ENCODE measurements at regions not wholly inside any gene's neighbourhood (a gene's known extent, or its start where the extent isn't known, plus 50 kb on each side); places are given as distances from the start of the nearest gene placed in this dataset.
"Not testable (repeated sequence)": the region's sequence is repeated elsewhere in the genome, so short reads cannot be mapped to it uniquely, and the experiment has no call there.

DNA sequence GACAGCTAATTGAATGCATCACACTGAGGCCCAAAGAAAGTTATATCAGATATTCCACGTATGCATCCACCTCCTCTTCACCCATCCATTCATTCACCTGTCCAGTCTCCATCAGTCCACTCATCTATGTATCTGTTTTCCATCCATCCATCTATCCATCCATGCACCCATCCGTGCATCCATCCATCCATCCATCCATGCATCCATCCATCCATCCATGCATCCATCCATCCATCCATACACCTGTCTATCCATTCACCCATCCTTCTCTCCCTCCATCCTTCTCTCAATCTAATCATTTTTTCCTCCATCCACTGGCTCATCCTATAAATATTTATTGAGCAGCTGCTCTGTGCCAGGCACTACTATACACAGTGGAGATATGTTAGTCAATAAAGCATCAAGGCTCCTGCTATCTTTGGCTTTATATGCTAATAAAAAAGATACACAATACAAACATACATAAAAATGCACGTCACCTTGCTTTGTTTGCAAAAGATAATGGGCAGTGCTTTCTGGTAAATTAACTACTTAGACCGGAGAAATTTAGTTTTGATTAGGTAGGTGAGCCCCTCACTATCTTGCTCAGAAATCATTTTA, 442.0 kb upstream of the KLF6 start:
- DNase-seq (ENCODE audit: extremely low read depth, low read depth), result no peak

GRCh38 chr10:4224178-4224577, 439.2 kb upstream of the KLF6 start:
- no peak for DNase-seq (ENCODE audit: extremely low read depth, low read depth)

GRCh38 chr10:4221310-4221709, 436.3 kb upstream of the KLF6 start:
- DNase-seq (ENCODE audit: extremely low read depth, low read depth), result not testable (repeated sequence)

GRCh38 chr10:4219901-4220300, 434.9 kb upstream of the KLF6 start:
- DNase-seq (ENCODE audit: extremely low read depth, low read depth), result no peak

- no peak for DNase-seq (ENCODE audit: extremely low read depth, low read depth)
These were observed 432.6 kb upstream of the KLF6 start for GRCh38 chr10:4217653-4218052.

- DNase-seq (ENCODE audit: extremely low read depth, low read depth), result no peak
These were observed 432.2 kb upstream of the KLF6 start for GRCh38 chr10:4217187-4217586.

- DNase-seq (ENCODE audit: extremely low read depth, low read depth), result no peak
These were observed 431.7 kb upstream of the KLF6 start for GRCh38 chr10:4216726-4217125.

DNA sequence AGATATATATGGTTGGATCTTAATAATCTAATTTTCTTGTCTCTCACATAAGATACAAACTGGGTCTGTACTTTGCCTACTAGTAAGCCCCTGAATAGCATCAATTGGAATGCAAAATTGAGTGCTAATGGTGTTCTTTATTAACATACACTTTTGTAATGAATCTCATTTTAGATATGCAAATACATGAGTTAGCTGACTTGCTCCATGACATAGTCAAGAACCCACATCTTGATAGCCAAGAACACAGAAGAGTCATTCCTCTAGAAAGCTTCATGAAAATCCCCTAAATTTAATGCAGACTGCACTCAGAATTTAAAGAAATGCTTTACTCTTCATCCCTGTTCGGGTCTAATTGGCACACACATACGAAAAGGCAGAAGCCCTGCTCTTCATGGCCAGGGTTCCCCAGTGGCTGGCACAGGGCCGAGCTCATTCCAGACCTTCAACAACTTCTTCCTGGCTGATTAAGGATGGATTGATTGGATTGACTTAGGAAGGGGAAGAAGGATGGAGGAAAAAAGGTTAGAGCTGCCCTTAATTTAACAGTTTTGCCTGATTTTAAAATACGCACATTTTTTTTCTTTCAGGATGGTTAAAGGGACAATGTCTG, 431.1 kb upstream of the KLF6 start:
- DNase-seq (ENCODE audit: extremely low read depth, low read depth), result no peak

GRCh38 chr10:4215485-4215884, 430.5 kb upstream of the KLF6 start:
- DNase-seq (ENCODE audit: extremely low read depth, low read depth), result no peak

DNA sequence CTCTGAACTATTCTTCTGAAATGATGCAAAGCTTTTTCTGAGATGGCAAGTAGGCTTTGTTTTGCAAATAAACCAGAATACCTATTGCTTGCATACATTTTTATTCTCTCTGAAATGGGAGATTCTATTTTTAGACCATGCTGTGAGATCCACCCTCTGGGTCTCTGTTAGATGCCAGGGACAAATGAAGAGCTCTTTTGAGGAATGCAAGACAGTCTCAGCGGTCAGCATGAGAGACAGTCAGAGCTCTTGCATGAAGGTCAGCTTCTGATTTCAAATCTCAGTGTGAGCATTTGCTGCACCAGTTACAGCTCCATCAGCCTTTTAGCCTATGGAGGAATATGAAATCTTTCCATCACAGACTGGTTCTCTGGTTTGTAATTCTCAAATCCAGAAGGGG, 429.9 kb upstream of the KLF6 start:
- DNase-seq (ENCODE audit: extremely low read depth, low read depth), result no peak

- no peak for DNase-seq (ENCODE audit: extremely low read depth, low read depth)
These were observed 428.4 kb upstream of the KLF6 start for GRCh38 chr10:4213441-4213840.

GRCh38 chr10:4212111-4212630, 427.2 kb upstream of the KLF6 start:
- DNase-seq (ENCODE audit: extremely low read depth, low read depth), result no peak

GRCh38 chr10:4208499-4208898, 423.5 kb upstream of the KLF6 start:
- no peak for DNase-seq (ENCODE audit: extremely low read depth, low read depth)

- DNase-seq (ENCODE audit: extremely low read depth, low read depth), result no peak
These were observed 420.1 kb upstream of the KLF6 start for GRCh38 chr10:4205113-4205512.

DNA sequence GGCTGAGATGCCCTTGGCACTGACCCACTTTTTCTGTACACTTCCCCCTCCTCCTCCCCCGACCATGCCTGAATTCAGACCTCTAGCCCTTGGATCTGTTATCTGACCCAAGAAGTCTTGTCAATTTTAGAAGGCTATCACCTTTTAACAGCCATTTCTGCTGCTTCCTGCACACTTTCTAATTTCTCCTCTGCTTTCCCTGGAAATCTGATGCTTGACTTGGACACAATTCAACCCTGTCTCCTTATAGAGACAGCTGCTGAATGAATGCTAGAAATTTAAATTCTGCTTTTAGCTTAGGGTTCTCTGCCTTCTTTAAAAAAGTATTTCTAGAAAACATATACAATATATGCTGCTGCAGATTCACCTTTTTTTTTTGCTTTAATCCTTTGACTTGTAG, 417.9 kb upstream of the KLF6 start:
- no peak for DNase-seq (ENCODE audit: extremely low read depth, low read depth)

DNA sequence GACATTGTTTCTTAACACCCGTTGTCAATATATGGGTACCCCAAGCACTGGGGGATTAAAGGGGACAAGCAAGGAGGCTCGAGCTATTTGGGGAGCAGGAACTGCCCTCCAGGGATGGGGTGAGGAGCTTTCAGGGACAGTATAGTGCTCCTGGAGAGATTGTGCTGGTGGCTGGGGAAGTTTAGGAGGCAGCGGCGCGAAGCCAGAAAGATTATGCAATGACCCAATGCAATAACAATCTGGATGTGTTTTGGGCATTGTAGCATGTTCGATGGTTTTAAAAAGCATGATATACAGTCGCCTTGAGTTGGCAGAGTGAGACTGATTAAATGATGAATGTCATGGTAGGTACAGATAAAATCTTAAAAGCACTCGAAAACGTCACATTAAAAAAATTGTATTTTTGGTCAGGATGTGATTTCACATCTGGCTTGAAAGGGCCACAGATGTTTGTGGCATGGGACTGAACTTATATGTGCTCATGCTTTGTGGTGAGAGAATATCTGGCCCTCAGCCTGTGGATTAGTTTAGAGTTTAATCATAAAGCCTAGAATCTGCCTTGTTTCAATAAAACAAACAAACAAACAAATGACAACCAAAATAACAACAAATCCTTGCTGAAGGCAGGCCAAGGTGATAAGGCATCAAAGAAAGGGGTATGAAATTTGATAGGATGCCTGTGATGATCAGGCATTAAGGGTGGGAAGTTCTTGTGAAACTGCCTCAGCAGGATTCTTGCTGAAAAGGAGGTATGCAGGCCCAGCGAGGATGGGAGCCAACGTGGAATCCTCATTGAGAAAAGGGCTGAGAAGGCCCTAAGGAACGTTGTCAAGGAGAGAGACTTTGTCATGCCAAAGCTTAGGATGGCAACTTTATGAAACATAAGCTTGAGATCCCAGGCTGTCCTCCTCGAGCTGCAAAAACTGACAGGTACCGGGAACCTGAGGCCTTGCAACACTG, 417.1 kb upstream of the KLF6 start:
- no peak for DNase-seq (ENCODE audit: extremely low read depth, low read depth)

DNA sequence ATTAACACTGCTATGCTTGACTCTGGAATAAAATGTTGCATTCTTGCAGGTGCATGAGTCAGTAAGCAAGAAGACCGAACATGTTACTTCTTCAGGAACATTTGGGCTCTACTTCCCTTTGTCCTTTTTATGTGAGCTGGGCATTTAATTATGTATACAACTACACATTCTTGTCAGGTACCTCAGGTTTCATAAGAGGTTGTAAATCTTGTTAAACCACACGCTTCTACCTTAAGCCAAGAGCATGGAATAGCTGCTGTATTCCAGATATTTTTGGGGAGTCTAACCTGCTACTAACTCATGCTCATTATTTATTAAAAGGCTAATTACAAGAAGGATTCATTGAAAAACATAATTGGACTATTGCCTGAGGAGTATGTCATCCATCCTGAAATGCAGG, 414.2 kb upstream of the KLF6 start:
- no peak for DNase-seq (ENCODE audit: extremely low read depth, low read depth)

DNA sequence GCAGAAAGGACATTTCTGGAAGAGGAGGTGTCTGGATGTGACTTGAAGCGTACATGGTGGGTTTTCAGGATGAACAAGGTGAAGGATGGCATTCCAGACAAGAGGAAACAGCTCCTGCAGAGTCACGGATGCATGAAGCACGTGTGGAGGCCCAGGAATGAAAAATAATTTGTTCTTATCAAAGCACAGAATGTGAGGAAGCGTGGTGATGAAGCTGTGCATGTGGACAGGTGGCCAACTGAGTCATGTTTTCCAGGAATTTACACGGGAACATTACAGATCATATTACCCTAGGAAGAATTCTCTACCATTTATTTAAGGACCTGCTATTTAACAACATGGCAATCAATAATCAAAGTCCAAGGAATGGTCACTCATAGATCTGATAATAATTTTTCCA, 413.2 kb upstream of the KLF6 start:
- DNase-seq (ENCODE audit: extremely low read depth, low read depth), result no peak

GRCh38 chr10:4197676-4198075, 412.7 kb upstream of the KLF6 start:
- no peak for DNase-seq (ENCODE audit: extremely low read depth, low read depth)

DNA sequence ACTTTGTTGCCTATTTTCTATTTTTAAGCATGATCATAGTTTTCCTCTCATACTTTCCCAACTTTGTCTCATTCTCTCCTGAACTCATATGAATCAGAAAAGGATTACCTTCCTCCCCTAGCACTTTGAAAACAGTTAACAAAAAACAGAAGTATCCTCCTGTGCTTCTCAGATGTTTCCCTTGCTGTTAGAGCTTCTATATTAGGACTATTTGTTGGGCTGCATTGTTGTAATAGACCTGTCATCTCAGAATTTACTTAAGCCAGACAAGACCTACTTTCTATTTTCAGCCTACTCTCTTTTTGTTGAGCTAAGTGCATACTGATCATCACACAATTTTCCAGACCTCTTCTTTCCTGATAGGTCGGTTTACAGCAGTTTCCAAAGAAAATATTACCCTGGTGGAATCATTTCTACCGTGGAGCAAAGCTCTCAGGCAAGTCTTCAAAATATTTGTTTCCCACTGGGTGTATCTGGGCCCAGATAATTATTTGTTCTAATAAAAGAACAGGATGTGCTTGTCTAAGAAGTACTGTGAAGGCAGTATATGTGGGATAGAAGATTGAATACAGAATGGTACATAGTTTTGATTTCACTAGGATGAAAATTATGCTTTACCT, 411.9 kb upstream of the KLF6 start:
- no peak for DNase-seq (ENCODE audit: extremely low read depth, low read depth)

DNA sequence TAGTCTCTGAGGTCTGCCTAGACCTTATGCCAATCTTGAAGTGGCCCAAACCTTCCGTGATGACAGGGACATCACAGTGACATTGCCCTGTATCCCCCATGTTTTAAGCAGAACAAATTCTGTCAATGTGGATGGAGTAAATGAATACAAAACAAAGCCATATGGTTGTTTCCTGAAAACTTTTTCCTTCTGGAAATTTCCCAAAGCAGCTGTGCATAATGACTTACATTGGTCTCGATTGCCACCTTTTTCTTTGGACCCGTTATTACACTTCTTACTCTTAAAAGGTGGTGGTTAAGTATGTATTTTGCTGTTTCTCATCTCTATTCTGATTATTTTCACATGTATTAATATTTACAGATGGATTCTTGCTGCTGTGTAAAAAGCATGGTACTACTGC, 411.2 kb upstream of the KLF6 start:
- no peak for DNase-seq (ENCODE audit: extremely low read depth, low read depth)

All from NCI-H460 (cell line).